HCT116 (cell line): ENCODE measurements at regions not wholly inside any gene's neighbourhood (a gene's known extent, or its start where the extent isn't known, plus 50 kb on each side); places are given as distances from the start of the nearest gene placed in this dataset.

Experiments
- TF ChIP-seq, protein P1 (sequence below), 3 experiments: fragments of 200-600 bp in 1 of 3; sonication (generic) in 1 of 3; IDR thresholded peaks in 2 of 3; conservative IDR thresholded peaks in 1 of 3; 2 replicates each; pipeline ENCODE4 v1.5.1; 2012 to 2017; ENCODE audit warnings: low read depth in 2 of 3, low read length in 2 of 3, antibody characterized with exemption in 1 of 3, borderline replicate concordance in 1 of 3, control low read depth in 1 of 3, mild to moderate bottlenecking in 1 of 3, mixed read lengths in 1 of 3, mixed run types in 1 of 3, moderate library complexity in 1 of 3; ENCODE audit not compliant: insufficient read depth in 1 of 3
- TF ChIP-seq, protein P2 (sequence below): IDR thresholded peaks from 2 replicates; pipeline ENCODE4 v1.6.1; 2011; ENCODE audit warnings: mild to moderate bottlenecking, low read length, moderate library complexity; ENCODE audit not compliant: insufficient replicate concordance; ENCODE audit errors: extremely low read depth

DNA sequence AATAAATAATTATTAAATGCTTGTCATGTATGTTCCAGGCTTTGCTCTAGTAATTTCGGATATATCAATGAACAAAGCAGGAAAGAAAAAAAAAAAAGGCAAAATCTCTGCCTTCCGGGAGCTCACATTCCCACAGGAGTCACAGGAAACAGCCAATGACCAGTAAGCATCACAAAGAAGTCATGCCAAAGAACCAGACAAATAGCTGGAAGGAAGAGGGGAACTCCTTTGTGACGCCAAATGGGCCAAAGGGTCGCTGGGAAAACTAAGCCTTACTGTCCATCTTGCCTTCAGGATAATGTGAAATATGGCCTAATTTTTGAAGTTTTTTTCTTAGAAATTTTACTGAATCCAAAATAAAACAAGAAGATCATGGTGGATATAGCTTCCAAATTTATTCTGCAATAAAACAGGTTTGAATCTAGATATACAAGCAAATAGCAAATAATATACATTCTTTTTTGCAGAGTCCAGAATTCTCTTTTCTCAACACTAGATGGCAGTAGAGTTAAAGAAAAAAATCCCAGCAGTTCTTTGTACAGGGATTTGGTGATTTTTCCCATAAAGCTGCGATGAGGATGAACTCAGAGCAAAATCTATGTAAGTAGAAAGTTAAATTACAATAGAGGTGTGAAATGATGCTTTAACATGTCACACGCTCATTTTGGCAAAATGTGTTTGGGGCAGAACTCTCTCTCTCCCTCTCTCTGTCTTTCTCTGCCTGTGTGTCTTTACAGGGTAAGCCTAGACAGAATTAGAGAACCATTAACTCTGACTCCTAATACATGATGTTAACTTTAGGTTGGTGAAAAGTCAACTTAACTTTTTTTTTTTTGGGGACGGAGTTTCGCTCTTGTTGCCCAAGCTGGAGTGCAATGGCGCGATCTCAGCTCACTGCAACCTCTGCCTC is 60.0 kb upstream of the TUT7 start:
- TF ChIP-seq, protein P1, sequence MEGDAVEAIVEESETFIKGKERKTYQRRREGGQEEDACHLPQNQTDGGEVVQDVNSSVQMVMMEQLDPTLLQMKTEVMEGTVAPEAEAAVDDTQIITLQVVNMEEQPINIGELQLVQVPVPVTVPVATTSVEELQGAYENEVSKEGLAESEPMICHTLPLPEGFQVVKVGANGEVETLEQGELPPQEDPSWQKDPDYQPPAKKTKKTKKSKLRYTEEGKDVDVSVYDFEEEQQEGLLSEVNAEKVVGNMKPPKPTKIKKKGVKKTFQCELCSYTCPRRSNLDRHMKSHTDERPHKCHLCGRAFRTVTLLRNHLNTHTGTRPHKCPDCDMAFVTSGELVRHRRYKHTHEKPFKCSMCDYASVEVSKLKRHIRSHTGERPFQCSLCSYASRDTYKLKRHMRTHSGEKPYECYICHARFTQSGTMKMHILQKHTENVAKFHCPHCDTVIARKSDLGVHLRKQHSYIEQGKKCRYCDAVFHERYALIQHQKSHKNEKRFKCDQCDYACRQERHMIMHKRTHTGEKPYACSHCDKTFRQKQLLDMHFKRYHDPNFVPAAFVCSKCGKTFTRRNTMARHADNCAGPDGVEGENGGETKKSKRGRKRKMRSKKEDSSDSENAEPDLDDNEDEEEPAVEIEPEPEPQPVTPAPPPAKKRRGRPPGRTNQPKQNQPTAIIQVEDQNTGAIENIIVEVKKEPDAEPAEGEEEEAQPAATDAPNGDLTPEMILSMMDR (IDR thresholded peaks at IDR 0.05 in 2 of 3, conservative IDR thresholded peaks at IDR 0.05 in 1 of 3; ENCODE audit: borderline replicate concordance in 1 of 3, insufficient read depth in 1 of 3, low read depth in 2 of 3, low read length in 2 of 3), result peak; percentile 51 to 82 (median 56); a peak in 5 of 6 replicates
- TF ChIP-seq, protein P2, sequence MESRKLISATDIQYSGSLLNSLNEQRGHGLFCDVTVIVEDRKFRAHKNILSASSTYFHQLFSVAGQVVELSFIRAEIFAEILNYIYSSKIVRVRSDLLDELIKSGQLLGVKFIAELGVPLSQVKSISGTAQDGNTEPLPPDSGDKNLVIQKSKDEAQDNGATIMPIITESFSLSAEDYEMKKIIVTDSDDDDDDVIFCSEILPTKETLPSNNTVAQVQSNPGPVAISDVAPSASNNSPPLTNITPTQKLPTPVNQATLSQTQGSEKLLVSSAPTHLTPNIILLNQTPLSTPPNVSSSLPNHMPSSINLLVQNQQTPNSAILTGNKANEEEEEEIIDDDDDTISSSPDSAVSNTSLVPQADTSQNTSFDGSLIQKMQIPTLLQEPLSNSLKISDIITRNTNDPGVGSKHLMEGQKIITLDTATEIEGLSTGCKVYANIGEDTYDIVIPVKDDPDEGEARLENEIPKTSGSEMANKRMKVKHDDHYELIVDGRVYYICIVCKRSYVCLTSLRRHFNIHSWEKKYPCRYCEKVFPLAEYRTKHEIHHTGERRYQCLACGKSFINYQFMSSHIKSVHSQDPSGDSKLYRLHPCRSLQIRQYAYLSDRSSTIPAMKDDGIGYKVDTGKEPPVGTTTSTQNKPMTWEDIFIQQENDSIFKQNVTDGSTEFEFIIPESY, result no peak
